ENCODE measurements at regions not wholly inside any gene's neighbourhood (a gene's known extent, or its start where the extent isn't known, plus 50 kb on each side); places are given as distances from the start of the nearest gene placed in this dataset.

- TF ChIP-seq REST (IDR thresholded peaks at IDR 0.05; ENCODE audit: insufficient replicate concordance, low read depth) (no peak), CTCF (IDR thresholded peaks at IDR 0.05; ENCODE audit: insufficient read depth, low read length) (no peak)
- Histone ChIP-seq H3K27me3 (ENCODE audit: insufficient read depth, poor library complexity, severe bottlenecking) (no peaks in the 10 kb centered on the region), H3K27ac (replicated peaks) (no peak overlapping the region), H3K4me3 (replicated peaks; ENCODE audit: insufficient read depth, low read length) (no peak overlapping the region)
- no peak for DNase-seq (ENCODE audit: low read depth in 1 of 2, low spot score in 1 of 2)
Observed at GRCh38 chr12:126507231-126507630, 1442.0 kb downstream of the AACS start.

GRCh38 chr12:126509572-126509971 lies 1444.3 kb downstream of the AACS start:
- Histone ChIP-seq H3K27ac (replicated peaks) (no peak overlapping the region), H3K27me3 (ENCODE audit: insufficient read depth, poor library complexity, severe bottlenecking) (no peaks in the 10 kb centered on the region), H3K4me3 (replicated peaks; ENCODE audit: insufficient read depth, low read length) (no peak overlapping the region)
- TF ChIP-seq CTCF (IDR thresholded peaks at IDR 0.05; ENCODE audit: insufficient read depth, low read length) (no peak), SPI1 (IDR thresholded peaks at IDR 0.05; ENCODE audit: borderline replicate concordance, low read depth) (no peak)
- DNase-seq (ENCODE audit: low read depth in 1 of 2, low spot score in 1 of 2): peak in 1 of 2 experiments; percentile 10

GRCh38 chr12:126510630-126511029 lies 1445.4 kb downstream of the AACS start:
- TF ChIP-seq GABPA (IDR thresholded peaks at IDR 0.05; ENCODE audit: low read depth): no peak
- no peak for TF ChIP-seq REST (IDR thresholded peaks at IDR 0.05; ENCODE audit: insufficient replicate concordance, low read depth)
- no peak for TF ChIP-seq SPI1 (IDR thresholded peaks at IDR 0.05; ENCODE audit: borderline replicate concordance, low read depth)
- no peak for TF ChIP-seq CTCF (IDR thresholded peaks at IDR 0.05; ENCODE audit: insufficient read depth, low read length)
- TF ChIP-seq POLR2AphosphoS5 (IDR thresholded peaks at IDR 0.05; ENCODE audit: low read depth): no peak
- Histone ChIP-seq H3K4me3 (replicated peaks; ENCODE audit: insufficient read depth, low read length) (no peak overlapping the region), H3K27me3 (ENCODE audit: insufficient read depth, poor library complexity, severe bottlenecking) (no peaks in the 10 kb centered on the region), H3K27ac (replicated peaks) (no peak overlapping the region)
- no peak for DNase-seq (ENCODE audit: low read depth in 1 of 2, low spot score in 1 of 2)

Measured in HL-60 (cell line).